HFF-Myc (cell line): ENCODE measurements at regions not wholly inside any gene's neighbourhood (a gene's known extent, or its start where the extent isn't known, plus 50 kb on each side); places are given as distances from the start of the nearest gene placed in this dataset.
A peak's percentile ranks its signal among the peaks of the same experiment; 100 is the strongest.
"Not testable (repeated sequence)": the region's sequence is repeated elsewhere in the genome, so short reads cannot be mapped to it uniquely, and the experiment has no call there.

Experiments used
- DNase-seq: peaks from one replicate; pipeline ENCODE4 v3.0.0-alpha.2; 2011; ENCODE audit warnings: low read depth; ENCODE audit errors: extremely low read depth
- H3K4me3 ChIP-seq: replicated peaks from 2 replicates; pipeline ENCODE4 v1.5.1; 2011; ENCODE audit warnings: low read depth, mild to moderate bottlenecking, control low read depth, low read length
- TF ChIP-seq, protein P1 (sequence below): IDR thresholded peaks from 2 replicates; pipeline ENCODE4 v1.5.1; 2012; ENCODE audit warnings: mild to moderate bottlenecking, low read depth, low read length, control low read depth; ENCODE audit errors: missing control alignments

DNA sequence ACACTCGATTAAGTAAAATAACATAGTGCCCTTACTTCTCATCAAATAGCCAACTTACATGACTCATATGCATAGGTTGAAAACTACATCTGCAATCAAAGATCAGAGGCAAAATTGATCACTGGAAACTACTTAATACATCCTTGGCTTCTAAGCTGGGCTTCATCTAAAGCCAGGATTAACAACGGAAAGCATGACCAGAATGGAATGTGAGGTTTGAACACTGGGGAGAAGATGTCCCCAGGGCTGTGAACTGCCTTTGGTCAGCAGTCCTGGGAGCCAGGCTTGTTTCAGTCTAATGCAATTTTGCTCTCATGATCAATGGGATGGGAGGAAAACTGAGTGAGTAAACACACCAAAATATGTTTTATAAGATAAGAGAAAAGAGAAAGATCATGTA lies 192.5 kb upstream of the TTC29 start:
- no peak overlapping the region for H3K4me3 ChIP-seq
- DNase-seq = no peak
- TF ChIP-seq, protein P1, sequence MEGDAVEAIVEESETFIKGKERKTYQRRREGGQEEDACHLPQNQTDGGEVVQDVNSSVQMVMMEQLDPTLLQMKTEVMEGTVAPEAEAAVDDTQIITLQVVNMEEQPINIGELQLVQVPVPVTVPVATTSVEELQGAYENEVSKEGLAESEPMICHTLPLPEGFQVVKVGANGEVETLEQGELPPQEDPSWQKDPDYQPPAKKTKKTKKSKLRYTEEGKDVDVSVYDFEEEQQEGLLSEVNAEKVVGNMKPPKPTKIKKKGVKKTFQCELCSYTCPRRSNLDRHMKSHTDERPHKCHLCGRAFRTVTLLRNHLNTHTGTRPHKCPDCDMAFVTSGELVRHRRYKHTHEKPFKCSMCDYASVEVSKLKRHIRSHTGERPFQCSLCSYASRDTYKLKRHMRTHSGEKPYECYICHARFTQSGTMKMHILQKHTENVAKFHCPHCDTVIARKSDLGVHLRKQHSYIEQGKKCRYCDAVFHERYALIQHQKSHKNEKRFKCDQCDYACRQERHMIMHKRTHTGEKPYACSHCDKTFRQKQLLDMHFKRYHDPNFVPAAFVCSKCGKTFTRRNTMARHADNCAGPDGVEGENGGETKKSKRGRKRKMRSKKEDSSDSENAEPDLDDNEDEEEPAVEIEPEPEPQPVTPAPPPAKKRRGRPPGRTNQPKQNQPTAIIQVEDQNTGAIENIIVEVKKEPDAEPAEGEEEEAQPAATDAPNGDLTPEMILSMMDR = no peak

DNA sequence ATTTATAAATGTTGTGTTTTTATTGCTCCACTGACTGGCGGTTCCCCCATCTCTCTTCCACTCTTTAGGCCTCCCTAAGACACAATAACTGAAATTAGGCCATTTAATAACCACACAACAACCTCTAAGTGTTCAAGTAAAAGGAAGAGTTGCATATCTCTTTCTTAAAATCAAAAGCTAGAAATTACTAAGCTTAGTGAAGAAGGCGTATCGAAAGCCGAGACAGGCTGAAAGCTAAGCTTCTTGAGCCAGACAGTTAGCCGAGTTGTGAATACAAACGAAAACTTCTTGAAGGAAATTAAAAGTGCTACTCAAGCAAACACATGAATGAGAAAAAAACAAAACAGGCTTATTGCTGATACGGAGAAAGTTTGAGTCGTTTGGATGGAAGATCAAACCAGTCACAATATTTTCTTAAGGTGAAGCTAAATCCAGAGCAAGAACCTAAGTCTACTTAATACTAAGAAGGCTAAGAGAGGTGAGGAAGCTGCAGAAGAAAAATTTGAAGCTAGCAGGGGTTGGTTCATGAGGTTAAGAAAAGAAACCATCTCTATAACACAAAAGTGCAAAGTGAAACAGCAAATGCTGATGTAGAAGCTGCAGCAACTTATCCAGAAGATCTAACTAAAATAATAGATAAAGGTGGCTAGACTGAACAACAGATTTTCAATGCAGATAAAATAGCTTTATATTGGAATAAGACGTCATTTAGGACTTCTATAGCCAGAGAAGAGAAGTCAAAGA lies 194.0 kb upstream of the TTC29 start:
- no peak overlapping the region for H3K4me3 ChIP-seq
- TF ChIP-seq, protein P1 = no peak
- DNase-seq = no peak

DNA sequence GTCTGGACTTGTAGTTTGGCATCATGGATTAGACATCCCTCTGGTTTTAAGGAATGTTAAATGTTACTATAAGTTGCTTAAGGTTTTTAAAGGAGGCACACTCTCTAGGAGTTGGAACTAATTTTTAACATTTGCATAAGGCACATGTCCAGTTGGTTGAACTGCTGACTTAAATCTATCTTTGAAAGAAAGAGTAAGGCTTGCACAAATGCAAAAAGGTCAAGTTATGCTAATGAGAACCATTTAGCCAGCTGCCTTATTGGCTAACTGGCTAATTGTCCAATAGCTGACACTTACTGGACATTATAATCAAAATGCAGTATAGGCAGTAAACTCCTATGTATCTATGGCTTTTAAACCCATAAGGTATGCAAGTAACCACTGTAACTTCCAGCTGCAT lies 206.1 kb upstream of the TTC29 start:
- DNase-seq = no peak
- TF ChIP-seq, protein P1 = no peak

DNA sequence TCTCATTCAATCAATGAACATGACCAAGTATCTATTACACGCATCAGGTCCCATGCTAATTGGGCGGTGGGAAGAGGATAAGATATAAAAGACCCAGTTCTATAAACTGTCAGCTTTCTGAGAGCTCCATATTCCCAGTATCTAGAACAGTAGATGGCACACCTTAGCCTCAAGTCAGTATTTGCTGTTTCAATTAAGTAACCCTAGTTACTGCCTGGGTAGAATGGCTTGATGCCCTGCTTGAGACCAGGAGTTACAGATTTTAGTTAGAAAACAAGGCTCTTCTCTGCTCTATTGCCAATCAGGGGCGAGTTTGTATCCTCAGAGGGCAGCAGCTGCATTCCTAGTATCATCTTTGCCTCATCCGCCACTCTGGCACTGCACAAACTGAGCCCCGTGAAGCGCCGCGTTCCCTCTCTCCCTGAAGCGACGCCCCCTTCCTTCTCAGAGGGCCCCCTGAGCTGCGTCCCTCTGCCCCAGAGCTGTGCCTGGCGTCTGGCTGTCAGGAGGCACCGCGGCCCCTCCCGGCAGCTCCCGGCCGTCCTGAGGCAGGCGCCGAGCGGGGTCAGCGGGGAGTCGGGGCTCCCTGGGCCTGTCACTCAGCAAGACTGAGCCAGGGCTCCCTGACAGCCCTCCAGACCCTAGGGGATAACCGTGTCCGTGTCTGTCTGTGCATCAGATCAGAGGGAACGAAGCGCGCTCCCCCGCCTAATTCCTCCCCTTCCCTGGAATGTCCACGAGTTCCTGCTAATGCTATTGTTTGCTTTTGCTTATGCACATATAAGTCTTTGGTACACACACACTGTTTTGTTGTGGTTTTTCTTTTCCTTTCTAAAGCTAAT lies 212.4 kb upstream of the TTC29 start:
- DNase-seq = no peak
- TF ChIP-seq, protein P1 = no peak
- peak overlapping the region; percentile 43 for H3K4me3 ChIP-seq

More for the DNA sequence above, 206.1 kb upstream of the TTC29 start:
- no peak overlapping the region for H3K4me3 ChIP-seq

DNA sequence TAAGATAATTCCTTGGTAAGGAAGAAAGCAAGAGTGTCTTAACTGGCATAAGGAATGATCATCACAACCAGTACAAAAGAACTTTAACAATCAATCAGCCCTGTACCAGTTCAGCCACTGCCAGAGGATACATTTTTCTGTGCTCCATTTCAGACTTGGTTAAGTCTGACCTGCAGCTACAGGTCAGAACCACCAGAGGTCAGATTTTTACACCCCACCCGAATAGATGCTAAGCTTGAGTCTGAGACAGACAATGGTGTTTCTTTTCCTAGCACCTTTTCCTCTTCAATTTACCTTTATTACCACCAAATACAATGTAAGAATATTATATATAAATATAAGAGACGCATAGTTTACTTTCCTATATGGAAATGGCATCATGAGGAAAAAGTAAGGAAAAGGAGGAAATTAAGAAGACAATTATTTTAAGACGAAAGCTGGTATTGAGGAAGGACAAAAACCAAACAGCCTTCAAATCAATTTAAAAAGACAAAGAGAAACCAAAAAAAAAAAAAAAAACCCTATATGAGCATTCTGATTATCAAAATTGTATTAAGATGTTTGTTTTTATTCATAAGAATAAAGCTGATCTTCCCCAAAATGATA lies 215.3 kb upstream of the TTC29 start:
- TF ChIP-seq, protein P1 = peak; percentile 79
- H3K4me3 ChIP-seq = no peak overlapping the region
- peak; percentile 32 for DNase-seq

DNA sequence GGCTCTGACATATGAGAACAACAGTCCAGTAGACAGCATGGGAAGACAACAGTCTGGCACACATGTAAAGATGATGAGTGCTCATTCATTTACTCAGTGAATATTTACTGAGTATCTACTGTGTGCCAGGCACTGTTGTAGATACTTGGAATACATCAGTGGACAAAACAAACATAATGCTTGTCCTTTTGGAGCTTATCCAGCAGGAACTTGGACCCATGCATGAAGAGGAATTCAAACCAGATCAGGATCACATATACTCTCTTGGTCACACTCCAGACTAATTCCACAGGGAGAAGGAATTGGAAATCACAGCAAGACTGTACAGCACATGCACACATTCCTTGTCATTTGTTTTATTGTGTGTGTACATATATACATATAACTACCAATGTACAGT lies 217.6 kb upstream of the TTC29 start:
- no peak for DNase-seq
- H3K4me3 ChIP-seq = no peak overlapping the region
- TF ChIP-seq, protein P1 = no peak

DNA sequence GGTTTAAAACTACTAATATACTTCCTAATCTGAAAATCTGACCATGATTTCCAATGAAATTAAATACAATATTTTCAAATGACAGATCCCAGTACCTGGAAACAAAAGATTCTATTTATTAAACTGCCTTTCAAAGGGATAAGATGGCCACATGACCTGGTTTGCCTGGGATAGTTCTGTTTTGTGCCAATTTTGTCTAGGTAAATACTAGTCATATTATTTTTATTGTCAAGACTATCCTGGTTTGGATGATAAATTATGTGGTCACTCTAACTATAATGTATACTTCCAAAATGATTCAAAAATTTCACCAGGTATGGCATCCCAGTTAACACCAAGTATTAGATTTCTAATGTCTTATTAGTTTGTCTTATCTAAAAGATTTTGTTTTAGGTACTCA lies 222.5 kb upstream of the TTC29 start:
- not testable (repeated sequence) for H3K4me3 ChIP-seq, DNase-seq
